ENCODE measurements at regions not wholly inside any gene's neighbourhood (a gene's known extent, or its start where the extent isn't known, plus 50 kb on each side); places are given as distances from the start of the nearest gene placed in this dataset.

DNA sequence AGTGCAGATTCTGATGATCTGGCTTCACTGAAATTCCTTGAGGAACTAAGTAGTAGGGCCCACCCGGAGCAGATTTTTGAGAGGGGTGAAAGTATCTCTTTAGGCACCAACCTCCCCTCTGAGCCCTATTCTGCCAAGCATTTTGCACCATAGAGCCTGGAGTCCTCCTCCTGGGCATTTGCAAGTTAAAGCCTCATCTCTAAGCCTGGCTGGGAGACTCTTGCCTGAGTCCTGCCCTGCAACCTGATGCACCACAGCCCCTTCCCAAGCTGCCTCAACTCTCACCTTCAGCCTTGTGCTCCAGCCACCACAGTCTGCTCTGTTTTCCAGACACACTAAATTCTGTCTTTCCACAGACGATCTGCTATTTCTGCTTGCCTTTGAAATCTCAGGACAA, 79.6 kb upstream of the PKDCC start:
- Histone ChIP-seq H3K4me3 (ENCODE audit: insufficient read depth, low read depth, low read length) (no peak overlapping the region), H3K27me3 (ENCODE audit: control insufficient read depth, insufficient read depth, low read length) (peaks cover 1% of the 10 kb centered on the region; the same call in 1 of the 2 replicates), H3K36me3 (replicated peaks; ENCODE audit: control insufficient read depth, insufficient read depth, low read length) (no peaks in the 10 kb centered on the region)
- DNase-seq: peak; percentile 62

DNA sequence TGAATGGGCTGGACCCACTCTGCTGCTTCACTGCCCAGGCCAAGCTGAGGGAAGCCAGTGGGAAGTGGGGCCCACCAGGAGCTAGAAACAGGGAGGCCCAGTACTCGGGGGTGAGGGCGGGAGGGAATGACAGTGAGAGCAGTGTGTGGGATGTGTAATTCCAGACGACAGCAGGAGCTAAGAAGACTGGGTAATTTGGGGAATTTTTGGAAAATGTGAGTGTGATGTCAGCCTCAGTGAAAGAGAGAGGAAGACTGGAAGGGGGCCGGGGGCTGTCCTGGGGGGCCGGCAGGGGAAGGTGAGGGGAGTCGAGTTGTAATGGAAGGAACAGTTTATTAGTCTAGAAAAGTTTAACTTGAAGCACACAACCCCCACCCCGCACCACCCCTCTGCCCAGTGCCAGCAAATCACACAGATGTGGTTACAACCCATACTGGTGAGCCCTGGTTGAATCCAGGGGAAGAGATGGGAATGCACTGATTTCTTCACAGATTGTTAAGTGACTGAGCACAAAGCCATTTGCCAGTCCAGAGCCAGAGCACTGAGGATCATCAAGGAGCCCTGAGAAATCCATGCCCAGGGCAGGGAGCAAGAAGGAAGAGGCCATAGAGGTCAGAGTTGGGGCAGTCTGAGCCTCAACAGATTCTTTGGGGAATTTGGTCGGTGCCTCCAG, 76.7 kb upstream of the PKDCC start:
- no peak for DNase-seq

DNA sequence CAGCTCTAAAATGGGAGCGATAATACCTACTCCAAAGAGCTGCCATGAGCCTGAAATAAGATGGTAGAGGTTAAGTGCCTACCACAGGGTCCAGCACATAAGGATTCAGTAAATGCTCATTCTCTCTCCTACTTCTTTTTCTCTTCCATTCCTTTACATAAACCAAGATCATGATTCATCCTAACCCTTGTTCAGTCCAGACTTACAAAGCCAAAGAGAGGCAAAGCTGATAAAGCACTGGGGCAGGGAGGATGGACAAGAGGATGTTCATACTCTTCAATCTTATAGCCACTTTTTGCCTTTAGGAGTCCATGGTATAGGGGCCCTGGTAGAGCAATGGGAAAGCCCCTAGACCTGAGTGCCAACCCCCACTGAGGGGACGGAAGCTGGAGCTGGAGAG, 75.6 kb upstream of the PKDCC start:
- Histone ChIP-seq H3K36me3 (replicated peaks; ENCODE audit: control insufficient read depth, insufficient read depth, low read length) (no peaks in the 10 kb centered on the region), H3K4me3 (ENCODE audit: insufficient read depth, low read depth, low read length) (no peak overlapping the region), H3K27me3 (ENCODE audit: control insufficient read depth, insufficient read depth, low read length) (no peaks in the 10 kb centered on the region)
- DNase-seq: no peak

More for the DNA sequence above, 76.7 kb upstream of the PKDCC start:
- Histone ChIP-seq H3K36me3 (replicated peaks; ENCODE audit: control insufficient read depth, insufficient read depth, low read length) (no peaks in the 10 kb centered on the region), H3K4me3 (ENCODE audit: insufficient read depth, low read depth, low read length) (no peak overlapping the region), H3K27me3 (ENCODE audit: control insufficient read depth, insufficient read depth, low read length) (no peaks in the 10 kb centered on the region)

DNA sequence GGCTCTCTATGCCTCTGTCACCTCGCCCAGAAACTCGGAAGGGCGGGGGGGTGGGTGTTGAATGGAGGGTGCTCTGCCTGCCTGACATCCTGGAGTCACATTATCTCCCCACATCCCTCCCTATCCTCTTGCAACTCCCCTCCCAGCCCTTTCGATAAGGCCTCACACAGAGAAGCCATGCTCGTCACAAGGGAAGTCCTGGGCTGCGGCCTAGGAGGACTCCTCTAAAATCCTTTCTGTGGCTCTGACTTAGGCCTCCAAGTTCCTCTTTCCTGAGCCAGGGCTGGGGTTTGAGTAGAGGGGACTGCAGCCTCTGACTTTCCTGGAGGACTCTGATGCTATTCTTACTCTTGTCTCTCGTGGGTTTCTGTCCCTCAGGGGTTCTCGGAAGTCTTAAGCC, 75.0 kb upstream of the PKDCC start:
- no peak for DNase-seq
- no peaks in the 10 kb centered on the region for H3K27me3 ChIP-seq (ENCODE audit: control insufficient read depth, insufficient read depth, low read length)

DNA sequence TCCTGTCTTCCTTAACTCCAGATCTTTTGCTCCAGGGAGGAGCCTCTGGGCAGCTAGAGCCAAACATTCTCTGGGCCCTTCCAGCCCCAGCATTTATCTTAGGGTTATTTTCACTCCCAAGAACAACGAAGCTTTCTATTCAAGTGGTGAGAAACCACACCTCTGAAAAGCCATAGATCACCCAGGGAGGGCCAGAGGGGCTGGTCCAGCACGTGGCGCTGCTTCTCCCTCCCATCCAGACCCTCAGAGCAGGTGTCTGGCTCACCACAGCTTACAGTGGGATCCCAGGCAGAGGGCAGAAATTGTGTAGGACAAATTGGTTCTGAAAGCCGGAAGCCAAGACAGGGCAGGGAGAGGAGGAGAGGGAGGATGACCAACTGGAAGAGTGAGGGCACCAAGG, 74.0 kb upstream of the PKDCC start:
- H3K4me3 ChIP-seq (ENCODE audit: insufficient read depth, low read depth, low read length): no peak overlapping the region
- H3K36me3 ChIP-seq (replicated peaks; ENCODE audit: control insufficient read depth, insufficient read depth, low read length): no peaks in the 10 kb centered on the region
- DNase-seq: no peak

More for the DNA sequence above, 75.0 kb upstream of the PKDCC start:
- Histone ChIP-seq H3K36me3 (replicated peaks; ENCODE audit: control insufficient read depth, insufficient read depth, low read length) (no peaks in the 10 kb centered on the region), H3K4me3 (ENCODE audit: insufficient read depth, low read depth, low read length) (no peak overlapping the region)

DNA sequence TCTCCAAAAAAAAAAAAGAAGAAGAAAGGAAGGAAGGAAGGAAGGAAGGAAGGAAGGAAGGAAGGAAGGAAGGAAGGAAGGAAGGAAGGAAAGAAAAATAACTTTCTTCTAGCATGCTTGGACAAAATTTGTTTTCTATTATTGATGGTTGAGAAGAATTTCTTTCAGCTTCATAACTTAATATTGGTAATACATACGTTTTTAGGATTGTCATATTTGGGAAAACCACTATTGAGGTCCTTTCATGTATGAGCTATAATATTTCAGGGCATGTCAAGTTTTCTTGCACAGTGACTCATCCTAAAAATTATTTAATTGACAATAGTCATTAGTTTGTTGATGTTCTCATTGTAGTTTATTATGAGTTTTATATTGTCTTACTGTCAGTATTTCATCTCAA, 66.4 kb upstream of the PKDCC start:
- no peak overlapping the region for H3K4me3 ChIP-seq (ENCODE audit: insufficient read depth, low read depth, low read length)
- no peaks in the 10 kb centered on the region for H3K27me3 ChIP-seq (ENCODE audit: control insufficient read depth, insufficient read depth, low read length)
- H3K36me3 ChIP-seq (replicated peaks; ENCODE audit: control insufficient read depth, insufficient read depth, low read length): no peaks in the 10 kb centered on the region
- no peak for DNase-seq

More for the DNA sequence above, 74.0 kb upstream of the PKDCC start:
- no peaks in the 10 kb centered on the region for H3K27me3 ChIP-seq (ENCODE audit: control insufficient read depth, insufficient read depth, low read length)

DNA sequence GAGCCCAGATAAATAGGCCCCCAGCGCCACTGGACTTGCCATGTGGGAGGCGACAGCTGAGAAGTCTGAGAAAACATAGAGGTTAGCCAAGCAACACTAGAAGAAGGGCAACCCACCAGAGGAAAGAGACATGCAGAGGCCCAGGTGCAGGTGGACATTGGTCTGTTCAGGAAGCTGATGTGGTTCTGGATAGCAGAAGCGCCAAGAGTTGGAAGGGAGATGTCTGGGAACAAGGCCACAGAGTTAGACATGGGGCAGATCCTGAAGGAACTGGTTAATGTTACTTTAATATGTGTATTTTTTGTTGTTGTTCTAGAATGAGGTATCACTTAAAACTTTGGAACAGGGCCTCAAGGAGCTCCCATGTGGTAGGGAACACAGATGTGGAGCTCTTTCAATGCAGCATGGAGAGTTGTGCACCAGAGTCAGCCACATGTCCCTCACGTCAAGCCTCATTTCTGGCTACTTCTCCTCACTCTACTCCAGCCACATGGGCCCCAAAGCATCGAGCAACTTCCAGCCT, 62.2 kb upstream of the PKDCC start:
- Histone ChIP-seq H3K36me3 (replicated peaks; ENCODE audit: control insufficient read depth, insufficient read depth, low read length) (no peaks in the 10 kb centered on the region), H3K27me3 (ENCODE audit: control insufficient read depth, insufficient read depth, low read length) (no peaks in the 10 kb centered on the region), H3K4me3 (ENCODE audit: insufficient read depth, low read depth, low read length) (no peak overlapping the region)
- DNase-seq: no peak

DNA sequence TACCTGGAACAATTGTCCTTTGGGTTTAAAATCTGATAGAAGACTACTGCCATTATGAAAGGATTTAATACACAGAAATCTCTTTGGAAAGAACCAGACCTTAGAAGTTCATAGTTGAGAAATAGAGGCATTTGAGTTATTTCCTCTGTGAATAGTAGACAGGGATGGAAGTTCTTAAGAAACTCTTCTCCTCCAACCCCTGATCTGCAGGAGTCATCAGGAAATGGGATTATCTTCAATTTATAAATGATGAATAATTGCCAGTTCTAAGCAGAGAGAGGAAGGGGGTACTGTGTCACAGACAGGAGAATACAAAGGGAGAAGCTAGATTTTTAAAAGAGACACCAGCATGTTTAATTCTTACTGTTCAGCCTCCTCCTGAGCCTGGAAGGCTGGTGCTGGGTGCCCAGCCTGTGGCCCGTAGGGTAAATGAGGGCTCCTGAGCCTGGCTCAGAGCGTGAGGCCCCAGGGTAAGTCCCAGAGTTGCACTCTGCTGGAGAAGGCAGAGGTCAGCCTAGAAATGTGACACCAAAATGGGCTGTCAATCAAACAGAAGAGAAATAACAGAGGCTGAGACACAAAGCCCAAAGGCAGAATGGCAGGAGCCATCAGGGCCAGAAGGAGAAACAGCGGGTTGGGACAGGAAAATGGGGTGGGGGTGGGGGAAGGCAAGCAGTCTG, 58.2 kb upstream of the PKDCC start:
- Histone ChIP-seq H3K36me3 (replicated peaks; ENCODE audit: control insufficient read depth, insufficient read depth, low read length) (no peaks in the 10 kb centered on the region), H3K4me3 (ENCODE audit: insufficient read depth, low read depth, low read length) (no peak overlapping the region), H3K27me3 (ENCODE audit: control insufficient read depth, insufficient read depth, low read length) (no peaks in the 10 kb centered on the region)
- no peak for DNase-seq

DNA sequence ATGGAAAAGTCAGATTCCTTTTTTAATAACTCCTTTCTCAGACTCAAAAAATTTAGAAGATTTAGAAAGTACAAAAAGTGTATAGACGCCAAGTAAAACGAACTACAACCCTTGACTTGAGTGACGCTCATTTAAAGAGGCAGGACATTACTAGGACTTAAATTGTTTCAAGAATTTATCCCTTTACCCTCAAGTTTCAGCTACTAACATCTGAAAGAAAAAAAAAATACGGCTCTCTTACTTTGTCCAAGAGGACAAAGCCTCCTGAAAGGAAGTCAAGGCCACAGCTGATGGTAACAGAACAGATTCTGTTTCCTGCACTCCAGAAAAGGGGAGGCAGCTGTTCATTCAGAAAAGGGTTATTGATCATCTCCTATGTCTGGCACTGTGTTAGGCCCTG, 57.6 kb upstream of the PKDCC start:
- no peaks in the 10 kb centered on the region for H3K27me3 ChIP-seq (ENCODE audit: control insufficient read depth, insufficient read depth, low read length)
- DNase-seq: no peak
- H3K36me3 ChIP-seq (replicated peaks; ENCODE audit: control insufficient read depth, insufficient read depth, low read length): no peaks in the 10 kb centered on the region
- H3K4me3 ChIP-seq (ENCODE audit: insufficient read depth, low read depth, low read length): no peak overlapping the region

DNA sequence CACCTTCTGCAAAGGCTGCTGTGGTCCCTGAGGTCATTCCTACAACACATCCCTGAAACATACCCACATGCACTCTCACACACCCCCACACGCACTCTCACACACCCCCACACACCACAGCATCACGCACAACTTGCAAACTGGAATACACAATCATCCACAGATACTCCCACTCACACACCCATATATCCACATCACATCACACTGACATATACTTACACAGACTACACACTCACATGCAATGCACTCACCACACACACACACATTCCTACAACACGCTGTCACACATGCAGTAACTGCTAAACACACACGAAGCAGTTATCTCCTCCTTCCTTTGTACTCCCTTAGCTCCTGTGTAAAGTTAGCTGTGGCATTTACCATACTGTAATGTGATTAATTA, 57.1 kb upstream of the PKDCC start:
- Histone ChIP-seq H3K36me3 (replicated peaks; ENCODE audit: control insufficient read depth, insufficient read depth, low read length) (no peaks in the 10 kb centered on the region), H3K4me3 (ENCODE audit: insufficient read depth, low read depth, low read length) (no peak overlapping the region), H3K27me3 (ENCODE audit: control insufficient read depth, insufficient read depth, low read length) (no peaks in the 10 kb centered on the region)
- DNase-seq: no peak

DNA sequence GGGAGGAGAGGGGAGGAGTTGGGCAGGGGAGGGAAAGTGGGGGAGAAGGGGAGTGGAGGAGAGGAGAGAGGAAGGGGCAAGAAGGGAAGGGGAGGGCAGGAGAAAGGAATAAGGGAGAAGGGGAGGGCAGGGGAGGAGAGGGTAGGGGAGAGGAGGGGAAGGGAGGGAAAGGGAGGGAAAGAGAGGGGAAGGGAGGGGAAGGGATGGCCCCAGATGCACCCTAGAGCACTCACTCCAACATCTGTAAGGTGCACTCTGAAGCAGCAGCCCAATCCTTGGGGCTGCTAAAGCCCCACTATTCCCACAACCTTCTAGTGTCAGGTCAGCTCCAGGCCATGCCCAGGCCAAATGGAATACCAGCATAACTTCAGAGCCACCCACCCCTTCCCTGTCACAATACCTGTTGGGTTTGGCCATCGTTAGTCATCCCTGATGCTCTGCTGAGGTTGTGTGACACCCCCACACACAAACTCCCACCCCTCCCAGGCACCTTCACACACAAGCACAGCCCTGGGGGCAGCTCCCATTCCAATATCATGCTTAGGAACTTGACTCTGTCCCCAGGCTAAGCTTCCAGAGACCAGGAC, 55.7 kb upstream of the PKDCC start:
- no peaks in the 10 kb centered on the region for H3K27me3 ChIP-seq (ENCODE audit: control insufficient read depth, insufficient read depth, low read length)
- no peak for DNase-seq
- no peaks in the 10 kb centered on the region for H3K36me3 ChIP-seq (replicated peaks; ENCODE audit: control insufficient read depth, insufficient read depth, low read length)
- no peak overlapping the region for H3K4me3 ChIP-seq (ENCODE audit: insufficient read depth, low read depth, low read length)

DNA sequence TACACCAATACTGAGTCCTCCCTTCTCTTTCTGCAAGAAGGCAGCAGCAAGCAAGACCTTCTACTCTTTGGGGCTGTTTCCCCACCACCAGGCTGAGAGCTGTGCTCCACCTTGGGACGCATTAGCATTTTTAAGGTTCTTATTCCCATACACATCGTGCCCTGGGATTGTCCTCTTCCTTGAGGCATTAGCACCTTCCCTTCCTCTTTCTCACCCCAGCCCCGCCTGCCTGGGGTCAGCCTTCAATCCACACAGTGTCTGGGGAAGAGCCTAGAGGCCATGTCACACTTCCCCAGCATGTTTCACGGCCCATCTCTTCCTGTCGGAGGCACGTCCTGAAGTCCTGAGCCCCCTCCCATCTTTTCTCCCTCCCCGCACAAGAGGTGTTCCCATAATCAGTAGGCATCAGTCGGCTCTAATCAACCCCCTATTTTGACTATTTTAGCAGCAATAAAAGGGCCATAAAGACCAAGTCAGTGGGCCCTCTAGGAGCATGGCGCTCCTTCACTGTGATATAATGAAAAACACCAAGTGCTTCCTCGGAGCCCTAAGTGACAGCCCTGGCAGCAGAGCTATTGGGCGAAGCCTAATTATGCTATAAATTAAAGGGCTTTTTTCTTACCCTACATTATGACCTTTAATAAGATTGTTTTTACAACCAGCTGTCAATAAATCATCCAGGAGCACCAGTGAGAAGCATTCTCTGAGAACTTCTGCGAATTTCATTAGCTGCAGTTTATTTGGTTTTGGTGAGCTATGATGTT, 55.0 kb upstream of the PKDCC start:
- no peaks in the 10 kb centered on the region for H3K36me3 ChIP-seq (replicated peaks; ENCODE audit: control insufficient read depth, insufficient read depth, low read length)
- H3K27me3 ChIP-seq (ENCODE audit: control insufficient read depth, insufficient read depth, low read length): no peaks in the 10 kb centered on the region
- H3K4me3 ChIP-seq (ENCODE audit: insufficient read depth, low read depth, low read length): no peak overlapping the region
- no peak for DNase-seq

DNA sequence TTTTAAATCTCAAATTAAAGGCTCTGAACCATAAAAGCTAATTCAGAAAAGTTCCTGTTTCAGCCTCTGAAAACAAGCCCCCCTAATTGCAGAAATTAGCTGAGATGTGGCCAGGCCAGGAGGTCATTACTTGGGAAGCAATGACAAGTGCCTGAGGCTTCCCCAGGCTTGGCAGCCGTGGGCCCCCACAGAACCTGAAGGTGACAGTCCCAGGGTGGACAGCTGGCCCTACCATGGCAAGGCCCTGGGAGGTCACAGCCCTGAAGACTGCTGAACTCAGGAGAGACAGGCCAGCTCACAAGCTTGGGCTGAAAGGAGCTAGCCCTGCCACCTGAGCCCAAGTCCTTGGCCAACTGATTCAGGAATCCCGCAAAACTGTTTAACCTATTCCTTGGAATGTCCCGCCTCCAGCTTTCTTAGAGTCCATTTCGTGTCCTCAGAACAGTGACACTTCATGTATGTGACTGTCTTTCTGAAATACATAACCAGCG, 54.3 kb upstream of the PKDCC start:
- Histone ChIP-seq H3K4me3 (ENCODE audit: insufficient read depth, low read depth, low read length) (no peak overlapping the region), H3K27me3 (ENCODE audit: control insufficient read depth, insufficient read depth, low read length) (no peaks in the 10 kb centered on the region), H3K36me3 (replicated peaks; ENCODE audit: control insufficient read depth, insufficient read depth, low read length) (no peaks in the 10 kb centered on the region)
- no peak for DNase-seq

DNA sequence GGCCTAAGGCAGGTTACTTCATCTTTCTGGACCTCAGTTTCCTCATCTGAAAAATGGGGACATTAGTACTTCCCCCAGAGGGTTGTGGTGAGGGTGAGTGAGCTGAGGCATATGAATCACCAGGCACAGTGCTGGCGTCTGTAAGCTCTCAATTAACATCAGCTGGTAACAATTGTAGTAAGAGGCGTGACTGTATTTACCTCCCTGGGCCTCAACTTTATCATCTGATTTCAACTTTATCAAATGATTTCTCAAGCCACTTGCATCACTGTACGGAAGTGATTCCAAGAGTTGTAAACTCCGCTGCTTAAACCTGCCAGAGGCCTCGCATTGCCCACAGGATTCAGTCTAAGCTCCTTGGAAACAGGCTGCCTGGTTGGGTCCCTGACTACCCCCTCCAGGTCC, 53.6 kb upstream of the PKDCC start:
- H3K36me3 ChIP-seq (replicated peaks; ENCODE audit: control insufficient read depth, insufficient read depth, low read length): no peaks in the 10 kb centered on the region
- H3K27me3 ChIP-seq (ENCODE audit: control insufficient read depth, insufficient read depth, low read length): no peaks in the 10 kb centered on the region
- H3K4me3 ChIP-seq (ENCODE audit: insufficient read depth, low read depth, low read length): no peak overlapping the region
- no peak for DNase-seq
